Stimulated activated CD4-positive, alpha-beta T cell treated with anti-CD3 and anti-CD28 coated beads, Interleukin-15, amount 100 ng/mL, for 24 hours (primary cell): ENCODE measurements at regions not wholly inside any gene's neighbourhood (a gene's known extent, or its start where the extent isn't known, plus 50 kb on each side); places are given as distances from the start of the nearest gene placed in this dataset.

ENCODE experiments used
- DNase-seq: peaks from one replicate; pipeline ENCODE4 v3.0.0-alpha.2; 2020

DNA sequence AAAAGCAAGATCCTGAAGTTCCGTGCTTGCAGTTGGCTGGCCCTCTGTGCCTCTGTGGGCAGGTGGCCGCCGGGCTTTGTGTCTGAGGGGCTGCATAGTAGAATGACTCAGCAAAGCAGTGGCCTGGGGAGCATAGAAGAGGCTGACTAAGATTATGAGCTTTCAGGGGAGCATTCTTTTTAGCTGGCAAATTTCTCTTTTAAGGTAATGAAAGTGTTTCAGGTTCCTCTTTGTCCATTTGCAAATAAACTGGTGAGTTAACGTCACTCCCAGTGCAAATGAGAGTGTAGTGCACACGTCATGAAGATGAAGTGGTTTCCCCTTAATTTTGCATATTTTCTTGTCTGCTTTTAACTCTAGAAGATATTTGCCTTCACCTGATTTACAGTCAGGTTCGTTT lies 98.6 kb downstream of the BCL2L11 start:
- DNase-seq = no peak

DNA sequence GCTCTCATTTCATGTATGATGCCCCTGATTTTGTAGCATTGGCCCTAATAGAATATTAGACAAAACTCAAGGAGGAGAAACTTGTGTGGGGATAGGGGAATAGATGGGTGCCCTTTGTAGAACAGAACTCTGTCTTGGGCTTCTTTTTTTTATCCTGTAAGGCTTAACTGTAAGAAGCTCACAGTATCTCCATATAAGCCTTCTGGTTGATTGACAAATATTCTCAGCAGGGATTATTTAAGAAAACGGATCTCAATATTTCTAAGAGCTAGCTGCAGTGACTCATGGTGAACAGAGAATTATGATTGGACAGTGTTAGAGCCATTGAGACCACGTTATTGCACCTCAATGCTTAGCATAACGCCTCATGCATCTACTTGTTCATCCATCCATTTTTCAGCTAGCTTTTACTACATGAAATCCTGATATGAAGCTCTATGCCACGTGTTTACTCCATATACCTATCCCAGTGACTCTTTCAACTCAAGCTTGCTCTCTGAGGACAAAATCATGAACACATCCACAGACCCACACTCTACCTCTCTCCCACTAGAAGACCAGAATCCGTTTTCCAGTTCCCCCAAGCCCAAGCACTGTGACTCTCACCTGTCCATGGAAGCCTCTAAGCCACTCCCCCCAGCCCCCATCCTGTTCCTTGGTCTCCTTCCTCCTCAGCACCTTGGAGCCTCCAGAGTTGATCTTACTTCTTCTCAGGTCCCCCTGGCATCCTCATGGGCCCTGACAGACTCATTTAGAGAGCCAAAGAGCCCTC lies 99.2 kb downstream of the BCL2L11 start:
- DNase-seq = no peak

DNA sequence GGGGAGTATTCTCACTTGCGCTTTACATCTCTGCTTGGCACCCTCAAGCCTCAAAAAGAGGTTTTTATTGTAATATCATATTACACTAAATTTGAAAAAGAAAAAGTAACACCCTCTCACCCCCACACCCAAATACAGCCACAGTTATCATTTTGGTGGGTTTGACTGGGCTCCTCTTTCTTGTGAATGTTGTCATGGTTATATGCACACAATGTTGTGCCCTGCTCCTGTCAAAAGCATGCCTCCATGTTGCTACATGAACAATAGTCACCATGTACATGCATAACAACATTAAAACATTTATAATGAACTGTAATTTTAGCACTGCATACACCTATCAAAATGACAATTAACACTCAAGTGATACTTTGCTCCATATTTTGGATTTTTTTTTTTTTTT lies 100.2 kb downstream of the BCL2L11 start:
- DNase-seq = no peak

DNA sequence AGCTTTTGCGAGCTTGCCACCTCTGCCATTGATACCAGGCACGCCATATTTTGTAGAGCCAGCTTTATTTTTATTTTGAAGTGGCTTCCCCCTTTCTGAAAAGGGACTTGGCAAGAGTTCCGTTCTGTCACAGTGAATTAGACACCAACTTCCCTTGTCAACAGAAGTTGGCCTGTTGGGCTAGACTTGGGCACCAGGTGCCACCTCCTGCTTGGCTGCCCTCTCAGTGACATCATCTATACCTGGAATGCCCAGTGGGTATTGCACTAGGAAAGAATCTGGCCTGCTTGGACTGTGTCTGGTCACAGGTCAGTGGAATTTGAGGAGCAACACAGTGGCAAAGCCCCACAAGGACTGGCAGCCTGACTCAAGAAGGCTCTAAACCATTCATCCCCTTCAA lies 101.0 kb downstream of the BCL2L11 start:
- DNase-seq = no peak

DNA sequence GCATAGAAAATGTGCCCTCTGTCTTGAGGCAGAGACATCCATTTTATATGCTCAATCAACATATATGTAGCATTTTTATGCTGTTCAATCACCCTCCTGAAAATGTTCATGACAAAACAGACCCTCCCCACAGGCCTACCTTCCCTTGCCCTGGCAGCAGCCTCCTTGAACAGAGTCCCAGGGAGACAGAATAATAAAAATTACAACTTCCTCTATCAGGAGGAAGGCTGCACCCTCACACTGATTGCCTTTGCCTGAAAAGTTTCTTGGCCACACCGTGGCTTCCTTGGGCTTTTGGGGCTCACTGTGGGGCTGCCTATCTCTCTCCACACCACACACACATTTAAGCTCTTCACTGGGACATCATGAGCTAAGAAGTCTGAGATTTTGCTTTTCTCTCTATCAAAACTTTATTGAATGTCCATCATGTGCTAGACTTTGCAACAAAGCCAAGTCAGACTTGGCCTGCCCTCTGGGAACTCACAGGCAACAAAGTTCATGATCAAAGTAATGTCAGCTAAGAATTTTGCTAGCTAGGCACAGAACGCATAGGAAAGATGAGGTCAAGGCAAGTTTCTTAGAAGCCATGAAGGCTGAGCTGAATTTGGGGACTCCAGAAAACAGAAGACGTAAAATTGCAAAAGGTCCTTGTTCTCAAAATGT lies 101.6 kb downstream of the BCL2L11 start:
- DNase-seq = no peak

DNA sequence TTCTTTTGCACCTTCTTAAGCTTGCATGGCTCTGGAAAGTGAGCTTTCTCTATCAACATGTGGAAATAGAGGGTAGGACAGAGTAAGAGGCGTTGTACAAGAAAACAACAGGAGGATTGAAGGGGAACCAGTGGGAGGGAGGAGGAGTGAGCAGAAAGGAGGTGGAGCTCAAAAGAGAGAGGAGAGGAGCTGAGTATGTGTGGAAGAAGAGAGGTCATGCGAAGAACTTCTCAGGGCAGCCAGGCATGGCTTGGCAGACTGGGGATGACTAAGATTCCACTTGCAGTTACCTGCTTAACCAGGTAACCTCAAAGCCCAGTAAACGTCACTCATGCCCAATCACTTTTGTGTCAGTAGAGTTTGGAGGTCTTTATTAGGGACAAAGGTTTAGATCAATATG lies 105.1 kb downstream of the BCL2L11 start:
- DNase-seq = no peak

DNA sequence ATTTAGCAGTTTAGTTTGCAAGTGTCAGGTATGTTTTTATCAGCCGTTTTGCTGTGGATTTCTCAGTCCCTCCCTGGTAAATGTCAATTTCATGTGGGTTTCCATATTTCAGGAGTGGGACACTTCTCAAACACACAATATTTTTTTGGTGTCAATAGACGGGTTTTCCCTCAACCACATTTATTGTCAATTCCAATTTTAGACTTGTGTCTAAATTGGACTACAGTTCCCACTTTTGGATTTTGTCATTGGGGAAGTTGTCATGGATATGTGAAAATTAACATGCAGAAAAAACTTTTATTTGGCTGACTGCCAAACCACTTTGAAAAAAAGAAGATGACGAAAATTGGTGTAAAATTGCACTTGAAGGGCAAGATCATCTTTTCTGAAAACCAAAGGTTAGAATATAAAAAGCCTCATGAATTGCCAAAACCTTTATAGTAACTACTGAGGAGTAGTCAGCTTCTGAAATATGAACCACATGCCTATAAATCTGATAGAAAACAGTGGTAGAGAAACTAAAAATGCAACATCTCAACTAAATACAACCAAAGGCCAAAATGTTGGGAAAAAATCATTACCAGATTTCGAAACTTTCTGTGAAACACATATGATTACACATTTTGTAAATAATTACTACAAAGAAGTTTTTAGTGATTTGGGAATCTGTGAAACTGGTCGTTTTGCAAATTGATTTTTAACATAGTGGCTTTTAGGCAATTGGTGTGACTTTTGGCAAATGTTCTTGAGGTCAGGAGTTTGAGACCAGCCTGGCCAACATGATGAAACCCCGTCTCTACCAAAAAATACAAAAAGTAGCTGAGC lies 106.4 kb downstream of the BCL2L11 start:
- DNase-seq = no peak

DNA sequence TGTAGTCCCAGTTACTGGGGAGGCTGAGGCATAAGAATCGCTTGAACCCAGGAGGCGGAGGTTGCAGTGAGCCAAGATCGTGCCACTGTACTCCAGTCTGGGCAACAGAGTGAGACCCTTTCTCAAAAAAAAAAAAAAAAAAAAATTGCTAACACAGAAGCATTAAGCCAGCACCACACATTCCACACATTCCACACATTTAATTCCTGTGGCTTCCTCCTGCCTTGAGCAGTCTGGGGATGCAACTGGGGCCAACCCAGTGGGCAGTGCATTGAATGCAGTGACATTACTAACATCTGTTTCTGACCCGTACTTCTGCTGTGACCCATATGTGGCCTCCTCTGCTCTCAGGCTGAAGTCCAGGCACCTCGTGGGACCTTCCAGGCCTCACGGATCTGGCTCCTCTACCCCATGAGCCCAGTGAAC lies 107.0 kb downstream of the BCL2L11 start:
- DNase-seq = no peak

DNA sequence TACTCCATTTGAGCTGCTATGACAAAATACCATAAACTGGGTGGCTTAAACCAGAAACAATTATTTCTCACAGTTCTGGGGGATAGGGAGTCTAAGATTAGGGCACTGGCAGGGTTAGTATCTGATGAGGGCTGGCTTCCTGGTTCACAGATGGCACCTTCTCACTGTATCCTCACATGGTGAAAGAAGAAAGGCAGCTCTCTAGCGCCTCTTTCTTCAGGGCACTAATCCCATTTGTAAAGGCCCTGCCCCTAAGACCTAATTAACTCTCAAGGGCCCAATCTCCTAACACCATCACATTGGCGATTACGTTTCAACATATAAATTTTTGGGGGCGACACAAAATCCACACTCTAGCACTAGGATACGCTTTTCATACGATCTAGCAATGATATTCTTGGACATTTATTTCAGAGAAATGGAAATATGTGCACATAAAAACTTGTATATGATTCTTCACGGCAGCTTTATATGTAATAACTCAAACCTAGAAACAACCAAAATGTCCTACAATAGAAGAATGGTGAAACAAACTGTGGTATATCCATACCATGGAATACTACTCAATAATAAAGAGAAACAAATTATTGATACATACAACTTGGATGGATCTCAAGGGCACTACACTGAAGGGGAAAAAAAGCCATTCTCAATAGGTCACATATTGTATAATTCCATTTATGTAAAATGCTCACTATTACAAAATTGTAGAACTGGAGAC lies 111.0 kb downstream of the BCL2L11 start:
- no peak for DNase-seq

DNA sequence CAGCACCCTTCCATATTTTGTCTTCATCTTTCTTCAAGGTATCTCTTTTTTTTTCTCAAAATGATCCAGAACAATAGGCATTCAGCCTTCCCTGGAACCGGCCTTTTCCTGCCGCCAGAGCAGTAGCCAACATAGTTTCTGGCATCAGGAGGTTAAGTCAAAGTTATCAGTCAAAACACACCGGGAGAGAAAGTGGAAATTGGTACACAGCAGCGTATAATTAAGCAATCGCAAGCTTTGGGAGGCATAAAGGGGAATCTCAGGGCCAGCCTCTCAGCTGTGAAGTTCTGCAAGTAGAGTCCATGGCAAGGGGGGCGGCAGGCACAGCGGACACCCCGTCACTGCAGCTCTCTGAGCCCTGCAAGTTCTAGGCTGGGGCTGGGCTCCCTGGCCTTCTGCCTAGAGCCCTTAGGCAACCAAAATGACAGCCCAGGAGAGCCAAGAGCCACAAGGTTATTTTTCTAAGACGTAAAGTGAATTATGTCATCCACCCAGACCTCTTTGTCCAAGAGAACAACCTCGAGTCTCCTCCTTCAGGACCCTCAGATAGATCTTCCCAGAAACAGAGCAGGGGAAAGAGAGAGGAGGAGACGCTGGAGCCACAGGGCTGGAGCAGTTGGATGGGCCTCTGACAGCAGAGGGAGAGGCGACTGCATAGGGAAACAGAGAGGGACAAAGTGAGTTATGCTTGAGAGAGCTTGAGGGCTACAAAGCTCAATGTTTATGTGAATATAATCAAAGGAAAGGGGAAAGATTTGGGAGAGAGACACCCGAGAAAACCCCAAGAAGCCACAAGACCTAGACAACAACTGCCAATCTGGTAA lies 114.7 kb downstream of the BCL2L11 start:
- DNase-seq = no peak

DNA sequence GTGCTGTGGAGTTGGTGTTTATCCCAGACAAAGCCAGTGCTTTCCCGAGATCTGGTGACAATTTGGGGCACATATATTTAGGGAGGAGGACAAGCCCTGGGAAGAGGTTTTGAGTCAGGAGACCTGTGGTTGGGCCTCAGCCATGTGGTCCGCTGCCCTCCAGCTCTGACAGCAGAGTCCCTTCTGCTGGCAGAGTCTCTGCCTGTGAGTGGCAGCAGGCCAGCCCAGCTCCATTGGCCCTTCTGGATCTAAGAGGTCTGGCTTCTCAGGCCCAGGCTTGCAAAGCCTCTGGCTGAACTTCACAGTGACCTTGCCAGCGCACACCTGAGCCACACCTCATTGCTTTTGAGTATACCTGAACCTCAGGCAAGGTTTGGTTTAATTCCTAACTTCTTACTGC lies 115.3 kb downstream of the BCL2L11 start:
- DNase-seq = no peak

DNA sequence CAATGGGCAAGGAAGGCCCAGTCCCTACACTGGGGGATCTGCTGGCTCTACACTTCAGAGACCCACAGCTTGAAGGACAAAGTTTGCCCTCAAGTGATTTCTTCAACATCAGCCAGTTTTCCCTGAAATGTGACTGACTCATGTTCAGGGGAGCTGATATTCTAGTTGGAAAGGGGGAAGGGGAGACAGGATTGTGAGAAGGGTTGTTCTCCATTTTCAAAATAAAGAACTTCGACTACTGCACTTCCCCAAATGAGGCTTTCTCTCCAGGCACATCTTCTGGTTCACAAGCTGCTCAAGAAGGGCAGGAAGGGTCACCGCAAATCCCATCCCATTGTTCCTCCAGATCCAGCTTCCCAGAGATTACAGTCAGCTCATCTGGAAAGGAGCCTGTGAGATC lies 117.6 kb downstream of the BCL2L11 start:
- no peak for DNase-seq

DNA sequence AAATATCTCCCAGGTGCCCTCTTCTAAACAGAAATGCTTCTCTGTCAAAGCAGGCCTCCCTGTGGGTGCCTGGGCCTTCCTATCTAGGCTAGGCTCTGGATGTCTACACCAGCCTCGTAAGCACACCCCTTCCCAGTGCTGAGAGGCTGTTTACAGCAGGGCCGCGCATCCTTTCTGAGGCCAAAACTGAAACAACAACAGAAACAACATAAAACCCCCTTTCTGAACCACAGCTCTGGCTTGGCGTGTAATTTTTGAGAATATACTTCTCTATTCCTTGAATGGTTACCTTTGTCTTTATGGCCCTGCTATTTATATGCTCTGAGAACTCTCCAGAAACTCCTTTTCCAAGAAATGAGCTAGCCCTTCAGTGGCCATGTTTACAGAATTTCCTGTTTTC lies 118.4 kb downstream of the BCL2L11 start:
- no peak for DNase-seq

DNA sequence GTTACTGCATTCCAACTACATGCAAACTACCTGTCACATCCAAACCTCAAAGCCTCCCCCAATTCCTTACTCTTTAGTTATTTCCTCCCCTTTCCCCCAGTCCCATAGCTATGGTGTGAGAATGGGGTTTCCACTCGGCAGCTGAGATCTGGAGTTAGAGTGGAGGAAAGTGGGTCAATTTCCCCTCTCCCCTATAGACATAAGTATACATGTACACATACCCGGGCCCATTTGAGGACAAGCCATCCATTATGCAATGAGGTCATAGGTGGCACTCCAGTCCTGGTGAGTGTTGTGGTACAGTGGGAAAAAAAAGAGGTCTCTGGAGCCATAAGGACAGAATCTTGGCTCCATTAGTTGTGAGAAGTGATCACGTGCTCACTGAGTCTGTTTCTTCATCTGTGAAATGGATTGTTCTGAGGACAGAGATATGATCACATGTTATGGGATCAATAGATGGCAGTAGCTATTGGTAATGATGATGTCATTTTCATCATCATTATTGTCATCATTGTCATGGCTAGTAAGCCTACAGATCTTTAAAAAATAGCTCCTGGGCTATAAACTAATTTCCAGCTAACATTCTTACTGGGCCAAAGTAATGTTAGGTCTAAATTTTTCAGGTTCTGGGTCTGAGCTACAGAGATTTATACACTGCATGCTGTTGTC lies 119.0 kb downstream of the BCL2L11 start:
- no peak for DNase-seq

DNA sequence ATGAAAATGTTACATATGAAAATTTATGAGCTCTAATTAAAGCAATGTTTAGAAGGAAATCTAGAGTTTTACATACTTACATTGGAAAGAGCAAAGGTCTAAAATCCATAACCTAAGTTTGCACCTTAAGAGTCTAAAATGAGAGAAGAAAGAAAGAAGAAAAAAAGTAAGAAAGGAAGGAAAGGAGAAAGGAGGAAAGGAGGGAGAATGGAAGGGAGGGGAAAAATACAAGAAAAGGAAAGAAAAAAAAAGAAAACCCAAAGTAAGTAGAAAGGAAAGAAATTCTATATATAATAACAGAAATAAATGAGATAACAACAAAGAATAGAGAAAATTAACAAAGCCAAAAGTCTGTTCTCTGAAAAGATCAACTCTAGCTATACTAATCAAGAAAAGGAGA lies 122.6 kb downstream of the BCL2L11 start:
- DNase-seq = no peak

DNA sequence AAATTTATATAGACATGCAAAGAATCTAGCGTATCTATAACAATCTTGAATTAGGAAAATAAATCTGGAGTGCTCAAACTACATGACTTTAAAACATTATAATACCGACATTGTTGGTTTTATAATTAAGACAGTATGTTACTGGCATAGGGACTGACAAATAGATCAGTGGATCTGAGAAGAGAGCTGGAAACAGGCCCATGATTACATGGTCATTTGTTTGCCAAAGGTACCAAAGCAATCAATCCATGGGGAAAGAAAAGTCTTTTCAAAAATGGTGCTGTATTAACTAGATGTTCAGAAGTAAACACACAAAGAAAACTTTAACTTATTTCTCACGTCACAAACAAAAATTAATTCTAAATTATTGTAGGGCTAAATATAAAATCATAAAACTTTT lies 124.2 kb downstream of the BCL2L11 start:
- DNase-seq = no peak

DNA sequence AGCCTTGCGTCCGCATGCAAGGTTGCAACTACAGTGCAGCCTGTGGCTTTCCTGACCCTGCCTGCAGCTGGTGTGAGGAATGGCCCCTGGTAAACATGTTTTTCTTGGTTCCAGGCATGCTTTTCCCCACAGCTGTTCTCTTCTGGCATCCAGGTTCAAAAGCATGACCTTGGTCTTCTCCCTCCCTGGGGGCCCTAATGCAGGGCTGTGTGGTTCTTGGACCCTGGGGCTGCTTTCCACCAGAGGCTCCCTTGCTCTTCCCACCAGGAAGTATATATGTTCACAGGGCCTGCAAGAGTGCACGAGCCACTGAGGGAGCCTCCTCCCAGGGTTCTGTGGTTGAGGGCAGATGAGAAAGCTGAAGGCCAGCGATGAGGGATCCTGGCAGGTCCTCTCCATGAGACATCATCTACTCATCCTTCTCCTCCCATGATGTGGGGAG lies 125.9 kb downstream of the BCL2L11 start:
- DNase-seq = no peak

DNA sequence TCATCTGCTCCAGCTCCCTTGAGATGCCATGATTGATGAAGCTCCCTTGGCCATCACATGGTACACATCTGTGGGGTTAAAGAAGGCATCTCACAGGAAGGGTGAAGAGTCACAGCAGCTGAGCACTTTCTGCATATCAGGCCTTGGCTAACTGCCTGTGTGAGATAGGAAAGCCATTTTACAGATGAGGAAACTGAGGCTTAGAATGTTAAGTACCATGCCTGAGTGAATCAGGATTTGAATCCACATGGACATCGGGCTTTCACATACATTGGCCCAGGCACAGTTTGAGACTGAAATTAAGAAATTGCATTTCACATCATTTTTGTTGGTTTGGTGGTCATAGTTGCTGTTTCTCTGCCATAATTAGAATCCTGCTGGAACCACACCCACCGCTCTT lies 126.8 kb downstream of the BCL2L11 start:
- DNase-seq = no peak

DNA sequence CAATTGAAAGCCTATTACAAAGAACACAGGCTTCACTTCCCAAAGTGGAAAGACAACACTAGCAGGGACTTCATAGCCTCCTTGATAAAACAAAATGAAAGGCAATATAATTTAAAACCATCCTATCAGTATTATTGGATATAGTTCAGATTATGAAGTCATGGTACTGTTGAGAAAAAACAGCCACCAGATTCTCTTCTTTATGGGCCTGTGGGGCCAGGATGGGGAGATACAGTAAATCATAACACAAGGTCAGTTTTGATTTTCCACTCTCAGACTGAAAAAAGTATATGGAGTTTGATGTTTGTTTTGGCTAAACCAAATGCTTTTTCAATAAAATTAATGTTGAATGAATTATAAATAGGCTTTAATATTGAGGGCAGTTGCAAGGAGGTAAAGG lies 129.1 kb downstream of the BCL2L11 start:
- no peak for DNase-seq

DNA sequence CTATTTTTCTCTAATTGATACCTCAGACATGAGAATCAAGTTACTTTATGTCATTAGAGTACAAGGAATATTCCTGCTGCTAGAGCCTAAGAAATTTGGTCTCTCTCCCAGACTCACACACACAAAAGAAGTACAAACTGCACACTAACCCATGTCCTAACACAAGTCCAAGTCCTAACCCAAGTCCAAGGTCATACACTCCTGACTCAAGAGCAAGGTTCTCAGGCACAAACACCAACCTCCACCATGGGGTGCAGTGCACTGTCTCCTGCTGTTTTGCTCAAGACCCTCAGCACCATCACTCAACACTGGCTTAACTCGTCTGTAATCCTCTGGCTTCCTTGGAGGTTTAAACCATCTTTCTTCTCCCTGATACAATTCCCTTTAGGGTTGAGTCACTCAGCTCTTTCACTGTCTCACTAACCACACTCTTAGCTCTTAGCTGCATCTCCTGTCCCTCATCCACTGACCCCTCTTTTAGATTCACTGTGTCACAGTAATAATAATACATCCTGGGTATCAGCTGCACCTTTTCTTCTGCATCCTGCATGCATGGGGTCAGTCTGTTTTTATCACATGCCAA lies 129.8 kb downstream of the BCL2L11 start:
- DNase-seq = no peak

DNA sequence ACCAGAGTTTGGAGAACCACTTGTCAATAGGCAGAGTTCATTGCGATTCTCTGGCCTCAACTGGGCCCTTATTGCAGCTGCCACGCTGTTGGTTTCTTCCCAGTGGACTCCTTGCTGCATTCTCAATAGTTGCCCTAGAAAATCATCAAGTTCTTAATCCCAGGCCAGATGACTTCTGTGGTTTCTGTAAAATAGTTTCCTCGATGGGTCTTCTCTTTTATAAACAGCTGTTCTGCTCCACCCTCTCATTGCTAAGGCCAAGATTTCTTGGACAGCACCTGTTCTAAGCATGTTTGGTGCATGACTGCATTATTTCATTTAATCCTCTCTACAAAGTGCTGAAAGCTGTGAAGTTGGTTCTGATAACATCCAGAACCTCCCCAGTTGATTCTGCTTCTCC lies 131.0 kb downstream of the BCL2L11 start:
- no peak for DNase-seq
